ENCODE measurements at regions not wholly inside any gene's neighbourhood (a gene's known extent, or its start where the extent isn't known, plus 50 kb on each side); places are given as distances from the start of the nearest gene placed in this dataset.

DNA sequence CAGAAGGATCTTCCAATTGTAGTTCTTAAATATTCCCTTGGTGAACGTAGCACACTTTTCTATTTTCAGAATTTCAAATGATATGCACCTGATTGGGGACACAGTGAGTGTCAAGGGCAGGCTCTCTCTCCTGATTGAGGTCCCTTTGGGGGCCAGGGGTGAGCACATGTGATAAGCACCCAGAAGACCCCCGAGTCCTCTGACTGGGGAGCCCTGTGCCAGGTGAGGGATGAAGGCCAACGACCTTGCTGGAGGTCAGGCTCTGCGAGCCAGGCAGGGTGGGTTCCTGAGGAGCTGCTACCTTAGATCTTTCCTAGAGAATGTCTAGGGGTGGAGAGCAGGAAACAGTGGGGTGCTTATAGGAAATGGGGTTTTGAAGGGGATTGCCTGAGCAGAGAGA is 1253.9 kb downstream of the BRD1 start:
- Histone ChIP-seq H3K27ac (no peak overlapping the region), H3K36me3 (no peaks in the 10 kb centered on the region), H3K27me3 (replicated peaks in 1 of 7) (peaks cover 0 to 70% (median 41%) of the 10 kb centered on the region in 7 donors), H3K4me3 (no peak overlapping the region), H3K9me3 (peaks cover 0 to 40% (median 29%) of the 10 kb centered on the region in 8 donors), H3K4me1 (peaks cover 0 to 15% (median 4%) of the 10 kb centered on the region in 6 donors)
- intact Hi-C loops (cut with DNase I; ENCODE audit: low total_unique reads): no loop called here
- TF ChIP-seq POLR2AphosphoS5 (IDR thresholded peaks at IDR 0.05) (no peak), CTCF (IDR thresholded peaks at IDR 0.05 in 8 of 11, conservative IDR thresholded peaks at IDR 0.05 in 3 of 11) (no peak), POLR2A (IDR thresholded peaks at IDR 0.05) (no peak)
- DNase-seq: no peak
- 67 to 83% (median 76%) methylated on average over 4 of the region's 4 CpGs for WGBS, 5 donors

- H3K27ac ChIP-seq: no peak overlapping the region
- 73 to 90% (median 82%) methylated on average over 4 of the region's 4 CpGs for WGBS, 5 donors
- H3K36me3 ChIP-seq: no peaks in the 10 kb centered on the region
- no peak for TF ChIP-seq CTCF (IDR thresholded peaks at IDR 0.05 in 8 of 11, conservative IDR thresholded peaks at IDR 0.05 in 3 of 11)
- TF ChIP-seq POLR2AphosphoS5 (IDR thresholded peaks at IDR 0.05): no peak
- no peak for TF ChIP-seq POLR2A (IDR thresholded peaks at IDR 0.05)
- no peak overlapping the region for H3K4me3 ChIP-seq
- no peak for DNase-seq
- H3K27me3 ChIP-seq (replicated peaks in 1 of 7): peaks cover 0 to 70% (median 34%) of the 10 kb centered on the region in 7 donors
- intact Hi-C loops (cut with DNase I; ENCODE audit: low total_unique reads): no loop called here
- H3K9me3 ChIP-seq: peaks cover 0 to 40% (median 29%) of the 10 kb centered on the region in 8 donors
- peaks cover 0 to 15% (median 4%) of the 10 kb centered on the region in 6 donors for H3K4me1 ChIP-seq
Measured at GRCh38 chr22:48572951-48573350, 1254.7 kb downstream of the BRD1 start.

GRCh38 chr22:48570912-48571311 is 1256.8 kb downstream of the BRD1 start:
- H3K27ac ChIP-seq: no peak overlapping the region
- no peak for TF ChIP-seq CTCF (IDR thresholded peaks at IDR 0.05 in 8 of 11, conservative IDR thresholded peaks at IDR 0.05 in 3 of 11)
- no peak for TF ChIP-seq POLR2A (IDR thresholded peaks at IDR 0.05)
- no peak for TF ChIP-seq POLR2AphosphoS5 (IDR thresholded peaks at IDR 0.05)
- DNase-seq: no peak
- intact Hi-C loops (cut with DNase I; ENCODE audit: low total_unique reads): no loop called here
- H3K9me3 ChIP-seq: peaks cover 0 to 40% (median 29%) of the 10 kb centered on the region in 8 donors
- H3K4me3 ChIP-seq: no peak overlapping the region
- H3K27me3 ChIP-seq (replicated peaks in 1 of 7): peaks cover 0 to 70% (median 15%) of the 10 kb centered on the region in 7 donors
- no peaks in the 10 kb centered on the region for H3K36me3 ChIP-seq
- WGBS, 5 donors: 74 to 95% (median 92%) methylated on average over 2 of the region's 2 CpGs
- H3K4me1 ChIP-seq: peaks cover 0 to 14% (median 0%) of the 10 kb centered on the region in 6 donors

DNA sequence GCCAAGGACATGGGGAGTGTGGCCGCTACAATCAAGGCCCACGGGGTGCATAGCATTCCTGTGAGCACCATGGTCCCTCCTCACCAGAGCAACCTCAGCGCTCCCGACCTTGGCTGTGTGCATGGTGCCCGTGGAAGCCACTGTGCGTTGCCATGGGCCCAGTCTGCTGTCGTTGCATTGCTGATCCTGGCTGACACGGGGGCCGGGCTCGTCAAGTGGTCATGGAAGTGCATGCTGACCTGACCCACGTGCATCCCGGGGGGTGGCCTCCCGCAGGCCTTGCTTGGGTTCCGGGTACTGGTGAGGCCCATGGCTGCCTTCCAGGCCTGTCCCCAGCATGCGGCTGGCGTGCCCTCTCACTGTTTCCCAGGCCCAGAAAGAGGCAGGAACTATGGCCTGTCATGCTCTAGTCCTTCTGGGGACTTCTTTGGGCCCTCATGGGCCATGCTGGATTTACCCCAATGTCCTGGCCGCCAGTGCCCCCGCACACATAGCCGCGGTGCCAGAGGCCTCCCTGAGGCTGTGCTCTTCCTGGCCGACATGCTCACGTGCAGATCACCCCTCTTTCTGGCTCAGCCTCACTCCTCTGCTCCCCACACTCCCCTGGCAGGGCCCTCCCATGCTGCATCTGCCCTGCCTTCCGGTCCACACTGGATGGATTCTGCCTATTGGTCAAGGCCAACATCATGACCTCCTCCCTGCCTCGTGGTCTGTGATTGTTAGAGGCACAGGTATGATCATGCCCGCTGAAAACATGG is 1258.0 kb downstream of the BRD1 start:
- DNase-seq: no peak
- Histone ChIP-seq H3K9me3 (peaks cover 0 to 40% (median 29%) of the 10 kb centered on the region in 8 donors), H3K36me3 (no peaks in the 10 kb centered on the region), H3K4me3 (no peak overlapping the region), H3K27ac (no peak overlapping the region), H3K27me3 (replicated peaks in 1 of 7) (peaks cover 0 to 73% (median 10%) of the 10 kb centered on the region in 7 donors), H3K4me1 (peaks cover 0 to 10% (median 0%) of the 10 kb centered on the region in 6 donors)
- TF ChIP-seq CTCF (IDR thresholded peaks at IDR 0.05 in 8 of 11, conservative IDR thresholded peaks at IDR 0.05 in 3 of 11): no peak
- no peak for TF ChIP-seq POLR2A (IDR thresholded peaks at IDR 0.05)
- no peak for TF ChIP-seq POLR2AphosphoS5 (IDR thresholded peaks at IDR 0.05)
- 90 to 96% (median 92%) methylated on average over 13 to 25 of the region's 25 CpGs for WGBS, 5 donors
- intact Hi-C loops (cut with DNase I; ENCODE audit: low total_unique reads): no loop called here

Data from spleen (tissue), 11 donors.